HG03108 (cell line): ENCODE measurements at regions not wholly inside any gene's neighbourhood (a gene's known extent, or its start where the extent isn't known, plus 50 kb on each side); places are given as distances from the start of the nearest gene placed in this dataset.

Source experiments
- ATAC-seq: cut with Tn5 transposase; IDR thresholded peaks from one replicate; pipeline ENCODE4 v1.9.1; 2021; ENCODE audit warnings: moderate library complexity; ENCODE audit not compliant: unreplicated experiment

GRCh38 chr3:164604687-164605086, 473.6 kb downstream of the SI start:
- ATAC-seq: no peak

- ATAC-seq: no peak
Observed at GRCh38 chr3:164577667-164578210, 500.6 kb downstream of the SI start.

- ATAC-seq: no peak
Observed at GRCh38 chr3:164572436-164572835, 505.9 kb downstream of the SI start.

DNA sequence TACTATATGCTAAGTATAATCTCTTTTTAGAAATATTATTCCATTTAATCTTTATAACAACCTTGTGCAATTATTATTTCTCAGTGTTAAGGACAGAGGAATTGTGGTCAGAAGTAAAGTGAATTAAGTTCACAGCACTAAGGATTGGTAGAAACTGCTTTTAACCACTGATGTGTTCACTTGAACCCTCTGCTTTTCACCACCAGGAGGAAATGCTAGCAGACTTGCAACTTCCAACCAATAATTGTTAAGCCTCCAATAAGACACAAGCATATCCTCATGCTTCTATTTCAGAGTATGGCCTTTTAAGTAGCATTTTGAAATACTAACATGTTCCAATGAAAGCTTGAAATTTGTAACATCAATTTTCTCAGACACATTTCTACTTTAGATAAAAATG, 527.4 kb downstream of the SI start:
- ATAC-seq: no peak

- ATAC-seq: no peak
Observed at GRCh38 chr3:164539215-164539614, 539.1 kb downstream of the SI start.

DNA sequence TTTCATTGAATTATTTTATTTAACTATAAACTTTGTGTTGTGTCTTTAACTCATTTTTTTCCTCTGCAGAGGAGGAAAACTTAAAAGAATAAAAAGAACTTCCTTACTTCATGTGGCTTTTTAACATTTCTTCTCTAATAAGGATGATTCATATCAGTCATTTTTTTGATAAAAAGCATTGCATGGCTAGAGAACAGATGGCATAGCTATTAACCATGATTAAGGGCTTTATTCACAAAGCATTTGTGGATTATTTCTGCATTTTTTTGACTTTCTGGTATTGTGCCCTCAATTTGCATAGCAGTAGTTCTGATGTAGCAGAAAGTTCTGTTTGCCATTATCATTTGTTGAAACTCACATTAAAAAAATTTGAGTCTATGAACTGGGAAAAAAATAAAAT, 540.8 kb downstream of the SI start:
- ATAC-seq: no peak

DNA sequence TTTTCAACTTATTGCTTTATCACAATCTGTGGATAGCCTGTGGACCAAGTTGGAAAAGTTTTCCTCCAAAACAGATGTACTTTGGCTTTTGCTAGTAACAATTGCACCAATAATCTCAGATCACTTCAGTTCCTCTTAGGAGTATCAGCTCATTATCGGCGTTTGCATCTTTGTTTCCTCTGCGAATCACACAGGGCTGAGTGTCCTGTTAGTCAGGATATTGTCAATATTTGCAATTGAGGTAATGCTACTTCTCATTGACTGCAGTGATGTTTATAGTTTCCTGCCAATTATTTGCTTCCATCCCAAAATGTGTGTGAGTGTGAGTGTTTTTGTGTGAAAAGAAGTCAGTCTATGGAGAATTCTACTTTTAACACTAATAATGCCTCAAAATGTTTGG, 545.0 kb downstream of the SI start:
- no peak for ATAC-seq

DNA sequence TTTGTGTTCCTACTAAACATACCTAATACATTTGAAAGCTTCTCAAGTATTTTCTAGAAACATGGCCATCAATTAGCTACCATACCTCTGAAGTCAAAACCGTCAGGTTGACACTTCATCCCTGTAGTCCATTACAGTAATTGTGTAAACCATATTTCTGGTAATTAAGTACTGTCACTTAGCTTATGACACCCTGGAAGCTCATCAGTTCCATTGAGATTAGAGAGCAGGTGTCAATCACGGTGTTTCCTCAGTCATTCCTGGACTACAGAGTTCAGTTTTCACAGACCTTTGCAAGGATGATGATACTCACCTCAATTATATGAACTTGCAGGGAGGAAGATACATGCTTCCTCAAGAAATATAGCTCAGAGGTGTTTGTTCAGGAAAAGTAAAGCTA, 552.0 kb downstream of the SI start:
- ATAC-seq: no peak

- no peak for ATAC-seq
Observed at GRCh38 chr3:164524201-164524600, 554.1 kb downstream of the SI start.

DNA sequence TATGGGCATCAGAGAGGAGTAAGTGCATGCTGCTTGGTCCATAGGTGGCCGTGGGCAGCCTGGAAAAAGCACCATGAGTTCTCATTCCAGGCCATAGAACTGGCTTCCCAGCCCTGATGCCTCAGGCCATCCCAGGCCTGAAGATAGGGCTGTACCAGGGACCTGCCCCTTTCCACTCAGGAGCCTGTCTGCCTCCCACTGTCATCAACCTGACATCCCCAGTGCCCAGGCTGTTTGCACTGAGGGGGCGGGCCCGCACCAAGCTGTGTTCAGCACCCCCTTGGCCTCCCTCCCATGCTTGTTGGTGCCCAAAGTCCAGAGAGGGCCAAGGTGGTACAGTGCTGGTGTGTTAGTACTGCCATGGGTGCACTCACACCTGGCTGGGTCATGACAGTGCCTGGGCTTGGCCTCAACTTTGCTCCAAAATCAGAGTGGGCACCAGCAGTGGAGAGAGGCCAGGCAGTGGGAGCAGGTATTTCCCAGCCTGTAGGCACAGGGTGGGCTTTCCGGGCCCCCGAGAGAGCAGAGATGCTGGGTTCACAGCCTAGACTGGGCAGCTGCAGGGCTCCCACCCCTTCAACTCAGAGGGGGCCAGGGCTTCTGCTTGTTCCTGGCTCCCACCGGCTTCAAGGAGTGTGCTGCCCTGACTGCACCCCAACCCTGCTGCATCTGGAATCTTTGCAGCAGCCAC, 556.1 kb downstream of the SI start:
- no peak for ATAC-seq

DNA sequence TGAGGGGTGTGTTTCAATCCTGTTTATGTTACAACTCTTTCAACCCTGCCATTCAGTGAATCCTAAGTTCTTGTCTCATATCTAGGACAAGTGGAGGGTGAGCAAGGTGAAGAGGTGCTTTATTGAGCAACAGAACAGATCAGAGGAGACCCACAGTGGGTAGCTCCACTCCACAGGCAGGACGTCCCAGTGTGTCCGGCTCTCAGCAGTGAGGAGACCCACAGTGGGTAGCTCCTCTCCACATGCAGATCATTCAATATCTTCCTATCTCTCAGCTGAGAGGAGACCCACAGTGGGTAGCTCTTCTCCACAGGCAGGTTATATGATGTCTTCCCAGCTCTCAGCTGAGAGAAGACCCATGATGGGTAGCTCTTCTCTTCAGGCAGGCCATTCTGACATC, 556.7 kb downstream of the SI start:
- ATAC-seq: no peak

- ATAC-seq: no peak
Observed at GRCh38 chr3:164521139-164521538, 557.2 kb downstream of the SI start.

- no peak for ATAC-seq
Observed at GRCh38 chr3:164515256-164515655, 563.0 kb downstream of the SI start.

DNA sequence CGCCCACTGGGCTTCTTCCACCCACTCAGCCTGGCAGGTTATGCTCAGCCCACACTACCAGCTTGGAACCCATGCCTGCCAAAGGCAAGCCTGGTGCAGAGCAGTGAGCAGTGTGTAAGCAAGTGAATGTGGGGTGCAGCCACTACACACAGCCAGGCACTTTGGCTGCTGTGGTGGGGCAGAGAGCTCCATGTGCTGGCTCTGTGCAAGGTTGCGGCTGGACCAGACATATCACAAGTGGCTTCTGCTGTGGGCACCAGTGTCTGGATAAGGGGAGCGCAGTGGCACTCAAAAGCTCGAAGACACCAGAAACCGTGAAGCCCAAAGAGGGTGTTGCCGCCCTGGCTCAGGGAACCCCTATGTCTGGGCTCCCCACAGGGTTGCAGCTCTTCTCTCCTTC, 563.7 kb downstream of the SI start:
- ATAC-seq: no peak

DNA sequence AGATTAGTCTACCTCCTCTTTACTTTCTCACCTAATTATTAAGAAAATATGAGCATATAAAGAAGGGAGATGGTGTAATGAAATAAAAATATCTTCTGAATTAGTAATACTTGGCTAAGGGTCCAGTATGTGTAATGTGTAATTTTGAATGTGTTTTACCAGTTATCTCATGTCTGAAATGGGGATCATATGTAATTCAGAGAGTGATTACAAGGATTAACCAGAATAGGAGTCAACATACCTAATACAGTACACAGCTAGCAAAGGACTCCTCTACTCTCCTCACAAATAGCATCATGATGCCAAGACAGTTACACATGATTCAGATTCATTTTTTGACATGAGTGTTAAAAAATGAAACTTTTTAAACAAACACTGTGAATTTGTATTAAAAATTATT, 570.4 kb downstream of the SI start:
- no peak for ATAC-seq

GRCh38 chr3:164498917-164499316, 579.4 kb downstream of the SI start:
- ATAC-seq: no peak

GRCh38 chr3:164488893-164489292, 589.4 kb downstream of the SI start:
- no peak for ATAC-seq

DNA sequence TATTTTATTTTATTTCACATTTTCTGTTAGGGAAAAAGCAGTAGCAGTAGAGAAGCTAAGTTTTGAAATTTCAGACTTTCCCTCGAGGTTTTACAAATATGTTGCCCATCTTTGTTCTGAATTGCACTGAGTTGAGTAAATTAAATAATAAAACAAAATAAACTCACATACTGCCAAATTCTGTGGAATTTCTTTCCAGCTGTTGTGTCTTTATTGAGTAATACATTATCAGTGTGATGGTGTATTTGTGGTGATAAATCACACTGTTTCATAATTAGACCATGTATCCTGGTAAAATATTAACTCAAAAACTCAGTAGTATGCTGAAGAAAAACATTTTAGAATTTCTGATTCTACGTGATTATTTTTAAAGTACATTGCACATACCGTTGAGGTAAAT, 592.1 kb downstream of the SI start:
- ATAC-seq: no peak

GRCh38 chr3:164479978-164480377, 598.3 kb downstream of the SI start:
- no peak for ATAC-seq

- ATAC-seq: no peak
Observed at GRCh38 chr3:164479406-164479805, 598.9 kb downstream of the SI start.

GRCh38 chr3:164478323-164478722, 600.0 kb downstream of the SI start:
- ATAC-seq: no peak

GRCh38 chr3:164477403-164477802, 600.9 kb downstream of the SI start:
- no peak for ATAC-seq

- no peak for ATAC-seq
Observed at GRCh38 chr3:164476631-164477030, 601.7 kb downstream of the SI start.
